PC-9 (cell line): ENCODE measurements at regions not wholly inside any gene's neighbourhood (a gene's known extent, or its start where the extent isn't known, plus 50 kb on each side); places are given as distances from the start of the nearest gene placed in this dataset.
"Not testable (repeated sequence)": the region's sequence is repeated elsewhere in the genome, so short reads cannot be mapped to it uniquely, and the experiment has no call there.

Experiments
- BruUV-seq: library from RNA; stranded (reverse); fragments of 400-500 nt; replicated peaks from 2 replicates; lab custom pipeline; 2021; lab: Mats Ljungman, UMichigan
- CTCF ChIA-PET: fragments of 300-600 bp; sonication (Branson Sonifier 250); formaldehyde crosslinking; loops from one replicate; lab custom pipeline; 2022; ENCODE audit warnings: antibody characterized with exemption; lab: Charles Lee
- POLR2A ChIA-PET: fragments of 300-600 bp; sonication (Branson Sonifier 250); formaldehyde crosslinking; loops from one replicate; lab custom pipeline; 2022; ENCODE audit warnings: antibody characterized with exemption; ENCODE audit not compliant: unreplicated experiment; lab: Charles Lee
- DNase-seq, 2 experiments: peaks; one replicate each; pipeline versions ENCODE4 v3.0.0 to v3.0.0-alpha.2; 2015 to 2022; ENCODE audit warnings: mixed read lengths in 1 of 2
- H2AFZ ChIP-seq: fragments of 200-600 bp; sonication (generic); 2 replicates; pipeline ENCODE4 v1.8.1; 2017; ENCODE audit warnings: antibody characterized with exemption
- H3F3A ChIP-seq: fragments of 200-600 bp; sonication (generic); 2 replicates; pipeline ENCODE4 v1.8.1; 2017; ENCODE audit warnings: antibody characterized with exemption, mild to moderate bottlenecking, low read depth; ENCODE audit not compliant: insufficient read depth
- H3K27ac ChIP-seq: fragments of 200-600 bp; sonication (generic); 2 replicates; pipeline ENCODE4 v1.6.1; 2016; ENCODE audit warnings: mixed run types
- H3K27me3 ChIP-seq: fragments of 200-600 bp; sonication (generic); 2 replicates; pipeline ENCODE4 v1.6.1; 2016; ENCODE audit warnings: low read depth, mixed run types; ENCODE audit not compliant: insufficient read depth
- H3K36me3 ChIP-seq: fragments of 200-600 bp; sonication (generic); 2 replicates; pipeline ENCODE4 v1.6.1; 2016; ENCODE audit warnings: low read depth, mixed run types
- H3K4me1 ChIP-seq: fragments of 200-600 bp; sonication (generic); replicated peaks from 2 replicates; pipeline ENCODE4 v1.6.1; 2016; ENCODE audit warnings: mixed run types; ENCODE audit not compliant: insufficient read depth
- H3K4me2 ChIP-seq: fragments of 200-600 bp; sonication (generic); 2 replicates; pipeline ENCODE4 v1.6.1; 2017; ENCODE audit warnings: mixed run types
- H3K4me3 ChIP-seq: fragments of 200-600 bp; sonication (generic); 2 replicates; pipeline ENCODE4 v1.6.1; 2016; ENCODE audit warnings: mixed run types
- H3K79me2 ChIP-seq: fragments of 200-600 bp; sonication (generic); 2 replicates; pipeline ENCODE4 v1.6.1; 2017; ENCODE audit warnings: low read depth, mixed run types
- H3K9me2 ChIP-seq: fragments of 200-600 bp; sonication (generic); 2 replicates; pipeline ENCODE4 v1.8.1; 2017; ENCODE audit warnings: mild to moderate bottlenecking; ENCODE audit not compliant: insufficient read depth
- H3K9me3 ChIP-seq: fragments of 200-600 bp; sonication (generic); 2 replicates; pipeline ENCODE4 v1.8.1; 2016; ENCODE audit warnings: low read depth; ENCODE audit not compliant: insufficient read depth
- H4K20me1 ChIP-seq: fragments of 200-600 bp; sonication (generic); 2 replicates; pipeline ENCODE4 v1.8.1; 2017; ENCODE audit not compliant: insufficient read depth
- EZH2 ChIP-seq: fragments of 200-600 bp; sonication (generic); IDR thresholded peaks from 2 replicates; pipeline ENCODE4 v1.8.0; 2017; ENCODE audit warnings: antibody characterized with exemption, low read depth
- intact Hi-C: fragments of 100-400 bp; cut with micrococcal nuclease; formaldehyde crosslinking; loops from one replicate; pipeline ENCODE4 v1.10.0; 2022; ENCODE audit not compliant: unreplicated experiment
- TF ChIP-seq, protein P1 (sequence below): fragments of 200-600 bp; sonication (generic); conservative IDR thresholded peaks from 2 replicates; pipeline ENCODE4 v1.6.1; 2017; ENCODE audit warnings: mixed run types, antibody characterized with exemption, mild to moderate bottlenecking, moderate library complexity

DNA sequence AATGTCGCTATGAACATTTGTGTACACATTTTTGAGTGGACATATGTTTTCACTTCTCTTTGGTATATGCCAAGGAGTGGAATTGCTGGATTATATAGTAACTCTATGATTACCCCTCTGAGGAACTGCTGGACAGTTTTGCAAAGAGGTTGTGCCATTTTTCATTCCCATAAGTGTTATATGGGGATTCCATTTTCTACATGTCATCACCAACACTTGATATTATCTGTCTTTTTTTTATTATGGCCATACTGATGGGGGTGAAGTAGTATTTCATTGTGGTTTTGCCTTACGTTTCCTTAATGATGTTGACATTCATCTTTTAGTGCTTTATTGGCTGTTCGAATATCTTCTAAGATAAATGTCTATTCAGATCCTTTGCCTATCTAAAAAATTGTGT lies 171.8 kb upstream of the LAMA2 start:
- no peak overlapping the region for H3K4me3 ChIP-seq
- no peaks in the 10 kb centered on the region for H3K79me2 ChIP-seq
- H3K9me2 ChIP-seq, result no peaks in the 10 kb centered on the region
- no peak overlapping the region for H3K27ac ChIP-seq
- no peaks in the 10 kb centered on the region for H3F3A ChIP-seq
- H3K27me3 ChIP-seq, result no peaks in the 10 kb centered on the region
- no peak overlapping the region for H2AFZ ChIP-seq
- CTCF ChIA-PET, result no interaction called here
- no peaks in the 10 kb centered on the region for H3K4me1 ChIP-seq
- no peaks in the 10 kb centered on the region for H3K9me3 ChIP-seq
- no TSS peak for BruUV-seq
- no peaks in the 10 kb centered on the region for H4K20me1 ChIP-seq
- POLR2A ChIA-PET, result no interaction called here
- TF ChIP-seq, protein P1, sequence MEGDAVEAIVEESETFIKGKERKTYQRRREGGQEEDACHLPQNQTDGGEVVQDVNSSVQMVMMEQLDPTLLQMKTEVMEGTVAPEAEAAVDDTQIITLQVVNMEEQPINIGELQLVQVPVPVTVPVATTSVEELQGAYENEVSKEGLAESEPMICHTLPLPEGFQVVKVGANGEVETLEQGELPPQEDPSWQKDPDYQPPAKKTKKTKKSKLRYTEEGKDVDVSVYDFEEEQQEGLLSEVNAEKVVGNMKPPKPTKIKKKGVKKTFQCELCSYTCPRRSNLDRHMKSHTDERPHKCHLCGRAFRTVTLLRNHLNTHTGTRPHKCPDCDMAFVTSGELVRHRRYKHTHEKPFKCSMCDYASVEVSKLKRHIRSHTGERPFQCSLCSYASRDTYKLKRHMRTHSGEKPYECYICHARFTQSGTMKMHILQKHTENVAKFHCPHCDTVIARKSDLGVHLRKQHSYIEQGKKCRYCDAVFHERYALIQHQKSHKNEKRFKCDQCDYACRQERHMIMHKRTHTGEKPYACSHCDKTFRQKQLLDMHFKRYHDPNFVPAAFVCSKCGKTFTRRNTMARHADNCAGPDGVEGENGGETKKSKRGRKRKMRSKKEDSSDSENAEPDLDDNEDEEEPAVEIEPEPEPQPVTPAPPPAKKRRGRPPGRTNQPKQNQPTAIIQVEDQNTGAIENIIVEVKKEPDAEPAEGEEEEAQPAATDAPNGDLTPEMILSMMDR, result no peak
- no peak for TF ChIP-seq EZH2
- H3K36me3 ChIP-seq, result no peaks in the 10 kb centered on the region
- intact Hi-C loops, result no loop called here
- no peak overlapping the region for H3K4me2 ChIP-seq
- no peak for DNase-seq

DNA sequence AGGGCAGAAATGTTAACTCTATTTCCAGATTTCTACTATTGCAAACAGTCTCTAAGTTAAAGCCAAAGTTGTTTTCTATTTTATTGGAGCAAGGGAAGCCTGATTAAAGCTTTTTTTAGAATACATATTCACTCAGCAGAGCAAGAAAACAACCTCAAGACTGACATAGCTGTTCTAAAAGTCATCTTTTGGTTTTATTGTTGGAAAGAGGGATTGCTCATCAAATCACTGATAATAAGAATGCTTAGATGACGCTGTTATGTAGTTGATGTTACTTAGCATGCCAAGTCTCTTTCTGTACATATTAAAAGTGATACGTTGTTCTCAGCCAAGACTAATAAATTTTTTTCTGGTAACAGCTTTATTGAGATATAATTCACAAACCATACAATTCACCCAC lies 172.6 kb upstream of the LAMA2 start:
- TF ChIP-seq, protein P1, result no peak
- TF ChIP-seq EZH2, result no peak
- BruUV-seq, result no TSS peak
- Histone ChIP-seq H3F3A (no peaks in the 10 kb centered on the region), H3K9me3 (no peaks in the 10 kb centered on the region), H3K79me2 (no peaks in the 10 kb centered on the region), H3K27ac (no peak overlapping the region), H3K9me2 (no peaks in the 10 kb centered on the region), H2AFZ (no peak overlapping the region), H3K4me1 (no peaks in the 10 kb centered on the region), H3K36me3 (no peaks in the 10 kb centered on the region), H3K27me3 (no peaks in the 10 kb centered on the region), H3K4me2 (no peak overlapping the region), H4K20me1 (no peaks in the 10 kb centered on the region), H3K4me3 (no peak overlapping the region)
- intact Hi-C loops, result no loop called here
- CTCF ChIA-PET, result no interaction called here
- DNase-seq, result no peak
- POLR2A ChIA-PET, result no interaction called here

DNA sequence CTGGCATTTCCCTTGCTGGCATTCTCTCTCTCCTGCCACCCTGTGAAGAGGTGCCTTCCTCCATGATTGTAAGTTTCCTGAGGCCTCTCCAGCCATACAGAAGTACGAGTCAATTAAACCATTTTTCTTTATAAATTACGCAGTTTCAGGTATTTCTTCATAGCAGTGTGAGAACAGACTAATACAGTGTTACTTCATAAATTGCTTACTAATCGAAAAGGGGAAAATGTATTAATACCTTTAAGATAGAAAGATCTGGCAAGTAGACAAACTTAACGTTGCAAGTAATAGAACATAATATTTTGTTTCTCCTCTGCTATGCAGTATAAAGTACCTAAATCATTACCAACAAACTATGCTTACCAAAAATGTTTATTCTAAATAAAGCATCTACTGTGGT lies 178.3 kb upstream of the LAMA2 start:
- H3K9me3 ChIP-seq, result peaks cover 4% of the 10 kb centered on the region; the same call in 1 of the 2 replicates
- no peak overlapping the region for H2AFZ ChIP-seq
- POLR2A ChIA-PET, result no interaction called here
- intact Hi-C loops, result no loop called here
- CTCF ChIA-PET, result no interaction called here
- TF ChIP-seq, protein P1, result no peak
- no peak for TF ChIP-seq EZH2
- no peaks in the 10 kb centered on the region for H3K36me3 ChIP-seq
- H3K9me2 ChIP-seq, result no peaks in the 10 kb centered on the region
- H4K20me1 ChIP-seq, result no peaks in the 10 kb centered on the region
- H3F3A ChIP-seq, result no peaks in the 10 kb centered on the region
- H3K4me3 ChIP-seq, result no peak overlapping the region
- no peak overlapping the region for H3K4me2 ChIP-seq
- no peaks in the 10 kb centered on the region for H3K4me1 ChIP-seq
- H3K27me3 ChIP-seq, result no peaks in the 10 kb centered on the region
- H3K27ac ChIP-seq, result no peak overlapping the region
- no TSS peak for BruUV-seq
- DNase-seq, result no peak
- no peaks in the 10 kb centered on the region for H3K79me2 ChIP-seq

DNA sequence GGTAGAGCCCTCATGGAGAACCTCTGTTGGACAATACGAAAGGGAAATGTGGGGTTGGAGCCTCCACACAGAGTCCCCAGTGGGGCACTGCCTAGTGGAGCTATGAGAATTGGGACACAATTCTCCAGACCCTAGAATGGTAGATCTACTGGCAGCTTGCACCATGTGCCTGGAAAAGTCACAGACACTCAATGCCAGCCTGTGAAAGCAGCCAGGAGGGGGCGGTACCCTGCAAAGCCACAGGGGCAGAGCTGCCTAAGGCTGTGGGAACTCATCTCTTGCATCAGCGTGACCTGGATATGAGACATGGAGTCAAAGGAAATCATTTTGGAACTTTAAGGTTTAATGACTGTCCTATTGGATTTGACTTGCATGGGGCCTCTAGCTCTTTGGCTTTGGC lies 179.1 kb upstream of the LAMA2 start:
- H3K27ac ChIP-seq, H3F3A ChIP-seq, H3K4me1 ChIP-seq, H3K79me2 ChIP-seq, H3K36me3 ChIP-seq, H3K4me3 ChIP-seq, H3K27me3 ChIP-seq, DNase-seq, POLR2A ChIA-PET, CTCF ChIA-PET, intact Hi-C loops, BruUV-seq, H2AFZ ChIP-seq, H3K9me2 ChIP-seq, H4K20me1 ChIP-seq, H3K4me2 ChIP-seq, H3K9me3 ChIP-seq: not testable (repeated sequence)
